Gastroesophageal sphincter (tissue), 4 donors: ENCODE measurements at regions not wholly inside any gene's neighbourhood (a gene's known extent, or its start where the extent isn't known, plus 50 kb on each side); places are given as distances from the start of the nearest gene placed in this dataset.
"Not testable (repeated sequence)": the region's sequence is repeated elsewhere in the genome, so short reads cannot be mapped to it uniquely, and the experiment has no call there.

ENCODE experiments used
- ATAC-seq: fragments of 150-250 bp; one replicate; pipeline ENCODE4 v1.9.1; 2016; ENCODE audit warnings: mild to moderate bottlenecking, moderate library complexity
- H3K27ac ChIP-seq, 4 donors: fragments of 200-600 bp; sonication (generic) in 3 of 4; 1 replicate in 3 of 4; 2 replicates in 1 of 4; pipeline ENCODE4 v1.5.1; 2016 to 2019
- H3K27me3 ChIP-seq: fragments of 200-600 bp; sonication (generic); one replicate; pipeline ENCODE4 v1.5.1; 2019
- H3K36me3 ChIP-seq, 2 donors: fragments of 200-600 bp; sonication (generic); one replicate each; pipeline ENCODE4 v1.5.1; 2019; ENCODE audit warnings: control low read depth in 1 of 2
- H3K4me1 ChIP-seq, 3 donors: fragments of 200-600 bp; sonication (generic); 1 replicate in 2 of 3; 2 replicates in 1 of 3; pipeline ENCODE4 v1.5.1; 2016 to 2019; ENCODE audit warnings: control low read depth in 2 of 3
- H3K4me3 ChIP-seq, 2 donors: fragments of 200-600 bp; sonication (generic); one replicate each; pipeline ENCODE4 v1.5.1; 2019; ENCODE audit warnings: mild to moderate bottlenecking in 1 of 2, moderate library complexity in 1 of 2
- H3K9me3 ChIP-seq, 3 donors: fragments of 200-600 bp; sonication (generic); one replicate each; pipeline ENCODE4 v1.5.1; 2017 to 2019; ENCODE audit warnings: control low read depth in 2 of 3
- CTCF ChIP-seq, 4 experiments: fragments of 200-600 bp in 2 of 4; fragments of 450-650 bp in 2 of 4; sonication (generic) in 1 of 4; IDR thresholded peaks; one replicate each; pipeline ENCODE4 v1.5.1; 2017 to 2019; ENCODE audit warnings: antibody characterized with exemption in 4 of 4, mild to moderate bottlenecking in 2 of 4, moderate library complexity in 2 of 4
- EP300 ChIP-seq: sonication (generic); formaldehyde crosslinking; IDR thresholded peaks from one replicate; pipeline ENCODE4 v1.6.1; 2017; ENCODE audit warnings: antibody characterized with exemption, mild to moderate bottlenecking
- POLR2A ChIP-seq, 2 donors: fragments of 450-650 bp; IDR thresholded peaks; one replicate each; pipeline ENCODE4 v1.6.1; 2017; ENCODE audit warnings: antibody characterized with exemption in 2 of 2, mild to moderate bottlenecking in 2 of 2, moderate library complexity in 1 of 2
- POLR2AphosphoS5 ChIP-seq: sonication (generic); formaldehyde crosslinking; IDR thresholded peaks from one replicate; pipeline ENCODE4 v1.6.1; 2017; ENCODE audit warnings: antibody characterized with exemption
- WGBS, 2 donors: methylation state at CpG; one replicate each; pipeline ENCODE4 v1.1.5; 2018; ENCODE audit warnings: low coverage in 1 of 2; 5-methylcytosine and 5-hydroxymethylcytosine counted together

GRCh38 chr16:64679976-64680690, 441.7 kb downstream of the CDH11 start:
- H3K4me1 ChIP-seq: no peaks in the 10 kb centered on the region
- no peak overlapping the region for H3K4me3 ChIP-seq
- TF ChIP-seq CTCF (IDR thresholded peaks at IDR 0.05) (no peak), POLR2A (IDR thresholded peaks at IDR 0.05) (no peak), EP300 (no peak), POLR2AphosphoS5 (no peak)
- WGBS, 2 donors: 62 to 86% methylated on average over 3 to 4 of the region's 4 CpGs
- no peaks in the 10 kb centered on the region for H3K9me3 ChIP-seq
- no peak overlapping the region for H3K27ac ChIP-seq
- H3K27me3 ChIP-seq: no peaks in the 10 kb centered on the region
- no peak for ATAC-seq
- no peaks in the 10 kb centered on the region for H3K36me3 ChIP-seq

- H3K27ac ChIP-seq: no peak overlapping the region
- H3K27me3 ChIP-seq: no peaks in the 10 kb centered on the region
- H3K36me3 ChIP-seq: no peaks in the 10 kb centered on the region
- H3K9me3 ChIP-seq: no peaks in the 10 kb centered on the region
- TF ChIP-seq EP300 (no peak), POLR2AphosphoS5 (no peak), CTCF (IDR thresholded peaks at IDR 0.05) (no peak), POLR2A (IDR thresholded peaks at IDR 0.05) (no peak)
- no peak overlapping the region for H3K4me3 ChIP-seq
- no peaks in the 10 kb centered on the region for H3K4me1 ChIP-seq
- ATAC-seq: no peak
- 91 to 94% methylated on average over 1 to 8 of the region's 8 CpGs for WGBS, 2 donors
Observed at GRCh38 chr16:64669573-64669972, 452.3 kb downstream of the CDH11 start.

- TF ChIP-seq POLR2A (IDR thresholded peaks at IDR 0.05) (no peak), CTCF (IDR thresholded peaks at IDR 0.05) (no peak), EP300 (no peak), POLR2AphosphoS5 (no peak)
- WGBS, 2 donors: 93% methylated on average over 3 of the region's 3 CpGs; no CpG with 5 or more reads in 1 of the 2 donors
- H3K9me3 ChIP-seq: no peaks in the 10 kb centered on the region
- H3K4me3 ChIP-seq: no peak overlapping the region
- ATAC-seq: no peak
- no peaks in the 10 kb centered on the region for H3K36me3 ChIP-seq
- no peaks in the 10 kb centered on the region for H3K27me3 ChIP-seq
- H3K27ac ChIP-seq: no peak overlapping the region
- H3K4me1 ChIP-seq: no peaks in the 10 kb centered on the region
Observed at GRCh38 chr16:64667334-64667877, 454.5 kb downstream of the CDH11 start.

GRCh38 chr16:64662312-64662711, 459.6 kb downstream of the CDH11 start:
- H3K27me3 ChIP-seq, H3K9me3 ChIP-seq, H3K4me1 ChIP-seq, H3K27ac ChIP-seq, H3K4me3 ChIP-seq, H3K36me3 ChIP-seq, ATAC-seq: not testable (repeated sequence)

DNA sequence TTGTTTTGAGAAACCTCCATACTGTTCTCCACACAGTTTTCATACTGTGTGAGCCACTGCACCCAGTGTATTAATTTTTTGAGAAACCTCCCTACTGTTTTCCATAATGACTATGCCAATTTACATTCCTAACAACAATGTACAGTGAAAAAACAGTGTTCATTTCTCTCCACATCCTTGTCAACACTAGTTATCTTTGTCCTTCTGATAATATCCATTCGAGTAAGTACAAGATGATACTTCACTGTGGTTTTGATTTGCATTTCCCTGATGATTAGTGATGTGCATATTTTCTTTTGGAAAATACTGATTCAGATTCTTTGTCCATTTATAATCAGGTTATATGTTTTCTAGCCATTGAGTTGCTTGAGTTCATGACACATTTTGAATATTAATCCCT, 462.0 kb downstream of the CDH11 start:
- H3K4me1 ChIP-seq: peaks cover 0 to 11% (median 0%) of the 10 kb centered on the region in 3 donors
- TF ChIP-seq EP300 (no peak), POLR2AphosphoS5 (no peak), CTCF (IDR thresholded peaks at IDR 0.05) (no peak), POLR2A (IDR thresholded peaks at IDR 0.05) (no peak)
- no peak overlapping the region for H3K27ac ChIP-seq
- ATAC-seq: no peak
- no peak overlapping the region for H3K4me3 ChIP-seq
- no peaks in the 10 kb centered on the region for H3K27me3 ChIP-seq
- H3K36me3 ChIP-seq: no peaks in the 10 kb centered on the region
- WGBS, 2 donors: 67 to 70% methylated on average over 1 of the region's 1 CpG
- no peaks in the 10 kb centered on the region for H3K9me3 ChIP-seq
